ENCODE measurements at regions not wholly inside any gene's neighbourhood (a gene's known extent, or its start where the extent isn't known, plus 50 kb on each side); places are given as distances from the start of the nearest gene placed in this dataset.

DNA sequence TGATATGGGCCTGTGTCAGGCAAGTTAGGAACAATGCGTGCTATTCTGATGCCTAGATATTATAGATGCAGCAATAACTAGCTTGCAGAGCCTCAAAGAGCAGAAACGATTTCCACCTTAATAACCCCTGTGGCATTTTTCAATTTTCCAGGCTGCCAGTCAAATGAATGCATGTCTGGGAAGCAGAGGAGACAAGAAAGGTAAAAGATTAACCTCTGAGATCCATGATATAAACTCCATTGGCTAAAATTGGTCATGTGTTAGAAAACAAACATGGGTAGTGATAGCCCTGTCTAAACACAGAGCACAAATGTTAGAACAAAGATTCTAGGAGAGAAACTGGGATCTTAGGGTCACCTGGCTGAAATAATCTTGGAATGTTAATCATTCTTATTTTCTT is 811.1 kb downstream of the DIAPH3 start:
- TF ChIP-seq, protein P1, sequence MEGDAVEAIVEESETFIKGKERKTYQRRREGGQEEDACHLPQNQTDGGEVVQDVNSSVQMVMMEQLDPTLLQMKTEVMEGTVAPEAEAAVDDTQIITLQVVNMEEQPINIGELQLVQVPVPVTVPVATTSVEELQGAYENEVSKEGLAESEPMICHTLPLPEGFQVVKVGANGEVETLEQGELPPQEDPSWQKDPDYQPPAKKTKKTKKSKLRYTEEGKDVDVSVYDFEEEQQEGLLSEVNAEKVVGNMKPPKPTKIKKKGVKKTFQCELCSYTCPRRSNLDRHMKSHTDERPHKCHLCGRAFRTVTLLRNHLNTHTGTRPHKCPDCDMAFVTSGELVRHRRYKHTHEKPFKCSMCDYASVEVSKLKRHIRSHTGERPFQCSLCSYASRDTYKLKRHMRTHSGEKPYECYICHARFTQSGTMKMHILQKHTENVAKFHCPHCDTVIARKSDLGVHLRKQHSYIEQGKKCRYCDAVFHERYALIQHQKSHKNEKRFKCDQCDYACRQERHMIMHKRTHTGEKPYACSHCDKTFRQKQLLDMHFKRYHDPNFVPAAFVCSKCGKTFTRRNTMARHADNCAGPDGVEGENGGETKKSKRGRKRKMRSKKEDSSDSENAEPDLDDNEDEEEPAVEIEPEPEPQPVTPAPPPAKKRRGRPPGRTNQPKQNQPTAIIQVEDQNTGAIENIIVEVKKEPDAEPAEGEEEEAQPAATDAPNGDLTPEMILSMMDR (IDR thresholded peaks at IDR 0.05; ENCODE audit: insufficient read depth, low read length): no peak
- TF ChIP-seq POLR2AphosphoS5 (IDR thresholded peaks at IDR 0.05; ENCODE audit: low read depth): no peak

Measured in HL-60 (cell line).